Sigmoid colon (tissue), 6 donors: ENCODE measurements at regions not wholly inside any gene's neighbourhood (a gene's known extent, or its start where the extent isn't known, plus 50 kb on each side); places are given as distances from the start of the nearest gene placed in this dataset.
"Not testable (repeated sequence)": the region's sequence is repeated elsewhere in the genome, so short reads cannot be mapped to it uniquely, and the experiment has no call there.

Source experiments
- DNase-seq: peaks from one replicate; pipeline ENCODE4 v3.0.0-alpha.2; 2019
- H3K27ac ChIP-seq, 4 donors: fragments of 200-600 bp; sonication (generic); one replicate each; pipeline ENCODE4 v1.5.1; 2016 to 2019; ENCODE audit warnings: mild to moderate bottlenecking in 1 of 4
- H3K27me3 ChIP-seq, 3 donors: fragments of 200-600 bp; sonication (generic); one replicate each; pipeline ENCODE4 v1.5.1; 2019; ENCODE audit warnings: mild to moderate bottlenecking in 1 of 3
- H3K36me3 ChIP-seq, 4 donors: fragments of 200-600 bp; sonication (generic); one replicate each; pipeline ENCODE4 v1.5.1; 2016 to 2019
- H3K4me1 ChIP-seq, 4 donors: fragments of 200-600 bp; sonication (generic); one replicate each; pipeline ENCODE4 v1.5.1; 2017 to 2019
- H3K4me3 ChIP-seq, 4 donors: fragments of 200-600 bp; sonication (generic); one replicate each; pipeline ENCODE4 v1.5.1; 2017 to 2019; ENCODE audit warnings: mild to moderate bottlenecking in 2 of 4, moderate library complexity in 1 of 4
- H3K9me3 ChIP-seq, 4 donors: fragments of 200-600 bp in 3 of 4; sonication (generic) in 3 of 4; one replicate each; pipeline versions ENCODE4 v1.5.1 to v1.6.1; 2013 to 2019
- CTCF ChIP-seq, 4 experiments: fragments of 450-650 bp in 3 of 4; fragments of 200-600 bp in 1 of 4; IDR thresholded peaks; one replicate each; pipeline ENCODE4 v1.5.1; 2016 to 2019; ENCODE audit warnings: antibody characterized with exemption in 4 of 4, mild to moderate bottlenecking in 3 of 4, moderate library complexity in 2 of 4
- EP300 ChIP-seq, 4 donors: sonication (generic); formaldehyde crosslinking; IDR thresholded peaks; one replicate each; pipeline ENCODE4 v1.6.1; 2017; ENCODE audit warnings: antibody characterized with exemption in 4 of 4
- POLR2A ChIP-seq, 2 donors: fragments of 450-650 bp; IDR thresholded peaks; one replicate each; pipeline ENCODE4 v1.6.1; 2016; ENCODE audit warnings: antibody characterized with exemption in 2 of 2, mild to moderate bottlenecking in 2 of 2, moderate library complexity in 2 of 2
- POLR2AphosphoS5 ChIP-seq, 4 donors: sonication (generic); formaldehyde crosslinking; IDR thresholded peaks; one replicate each; pipeline ENCODE4 v1.6.1; 2017; ENCODE audit warnings: antibody characterized with exemption in 4 of 4
- WGBS, 2 donors: extraction: QIAGEN DNeasy Blood & Tissue Kit; methylation state at CpG; one replicate each; pipeline ENCODE4 v1.1.7; 2013; 5-methylcytosine and 5-hydroxymethylcytosine counted together
- intact Hi-C: fragments of 100-400 bp; cut with DNase I; formaldehyde crosslinking; loops from one replicate; pipeline ENCODE4 v1.15.1; 2023
- donor health status: healthy with polysubstance abuse.
- donor health status: healthy.

GRCh38 chr3:4908433-4909156, 70.6 kb upstream of the BHLHE40 start:
- intact Hi-C loops: no loop called here
- no peak for TF ChIP-seq EP300 (IDR thresholded peaks at IDR 0.05)
- no peak for TF ChIP-seq POLR2A (IDR thresholded peaks at IDR 0.05)
- TF ChIP-seq CTCF (IDR thresholded peaks at IDR 0.05): no peak
- no peak for TF ChIP-seq POLR2AphosphoS5 (IDR thresholded peaks at IDR 0.05)
- peaks cover 0 to 24% (median 8%) of the 10 kb centered on the region in 4 donors for H3K4me1 ChIP-seq
- no peaks in the 10 kb centered on the region for H3K36me3 ChIP-seq
- H3K9me3 ChIP-seq: peaks cover 0 to 3% (median 0%) of the 10 kb centered on the region in 4 donors
- H3K27ac ChIP-seq: no peak overlapping the region
- no peaks in the 10 kb centered on the region for H3K27me3 ChIP-seq
- no peak for DNase-seq
- 81 to 86% methylated on average over 8 of the region's 8 CpGs for WGBS, 2 donors
- no peak overlapping the region for H3K4me3 ChIP-seq

- Histone ChIP-seq H3K27ac (no peak overlapping the region), H3K27me3 (no peaks in the 10 kb centered on the region), H3K4me3 (no peak overlapping the region), H3K9me3 (peaks cover 0 to 6% (median 0%) of the 10 kb centered on the region in 4 donors), H3K36me3 (no peaks in the 10 kb centered on the region), H3K4me1 (no peaks in the 10 kb centered on the region)
- intact Hi-C loops: no loop called here
- TF ChIP-seq POLR2AphosphoS5 (IDR thresholded peaks at IDR 0.05) (no peak), CTCF (IDR thresholded peaks at IDR 0.05) (no peak), POLR2A (IDR thresholded peaks at IDR 0.05) (no peak), EP300 (IDR thresholded peaks at IDR 0.05) (no peak)
- WGBS, 2 donors: 92 to 94% methylated on average over 5 of the region's 5 CpGs
- no peak for DNase-seq
Observed at GRCh38 chr3:4914464-4914863, 64.8 kb upstream of the BHLHE40 start.

- H3K4me1 ChIP-seq, H3K27ac ChIP-seq, H3K36me3 ChIP-seq, intact Hi-C loops, H3K9me3 ChIP-seq, H3K27me3 ChIP-seq, DNase-seq, H3K4me3 ChIP-seq: not testable (repeated sequence)
- WGBS, 2 donors: 96 to 100% methylated on average over 1 of the region's 2 CpGs
Observed at GRCh38 chr3:4921589-4921988, 57.6 kb upstream of the BHLHE40 start.

- H3K9me3 ChIP-seq: no peaks in the 10 kb centered on the region
- WGBS, 2 donors: 84 to 89% methylated on average over 1 of the region's 1 CpG
- H3K27ac ChIP-seq: no peak overlapping the region
- H3K4me3 ChIP-seq: no peak overlapping the region
- no peaks in the 10 kb centered on the region for H3K36me3 ChIP-seq
- no peak for DNase-seq
- intact Hi-C loops: no loop called here
- no peaks in the 10 kb centered on the region for H3K27me3 ChIP-seq
- H3K4me1 ChIP-seq: no peaks in the 10 kb centered on the region
- TF ChIP-seq CTCF (IDR thresholded peaks at IDR 0.05) (no peak), POLR2A (IDR thresholded peaks at IDR 0.05) (no peak), POLR2AphosphoS5 (IDR thresholded peaks at IDR 0.05) (no peak), EP300 (IDR thresholded peaks at IDR 0.05) (no peak)
Observed at GRCh38 chr3:4926892-4927291, 52.3 kb upstream of the BHLHE40 start.

- intact Hi-C loops: no loop called here
- H3K4me3 ChIP-seq: no peak overlapping the region
- no peaks in the 10 kb centered on the region for H3K9me3 ChIP-seq
- no peaks in the 10 kb centered on the region for H3K4me1 ChIP-seq
- no peaks in the 10 kb centered on the region for H3K27me3 ChIP-seq
- TF ChIP-seq POLR2AphosphoS5 (IDR thresholded peaks at IDR 0.05) (no peak), CTCF (IDR thresholded peaks at IDR 0.05) (no peak), EP300 (IDR thresholded peaks at IDR 0.05) (no peak), POLR2A (IDR thresholded peaks at IDR 0.05) (no peak)
- WGBS, 2 donors: 91 to 94% methylated on average over 7 of the region's 7 CpGs
- DNase-seq: no peak
- no peaks in the 10 kb centered on the region for H3K36me3 ChIP-seq
- H3K27ac ChIP-seq: no peak overlapping the region
Observed at GRCh38 chr3:4928277-4928789, 50.9 kb upstream of the BHLHE40 start.
